ENCODE measurements at regions not wholly inside any gene's neighbourhood (a gene's known extent, or its start where the extent isn't known, plus 50 kb on each side); places are given as distances from the start of the nearest gene placed in this dataset.

GRCh38 chr3:88248658-88249057 lies 98.9 kb downstream of the C3orf38 start:
- no peak overlapping the region for H3K4me3 ChIP-seq (replicated peaks; ENCODE audit: low read depth, low read length)
- DNase-seq (ENCODE audit: low read depth): no peak
- TF ChIP-seq CTCF (IDR thresholded peaks at IDR 0.05; ENCODE audit: low read length, missing control alignments): no peak

- DNase-seq (ENCODE audit: low read depth): no peak
- H3K4me3 ChIP-seq (replicated peaks; ENCODE audit: low read depth, low read length): no peak overlapping the region
- no peak for TF ChIP-seq CTCF (IDR thresholded peaks at IDR 0.05; ENCODE audit: low read length, missing control alignments)
Observed at GRCh38 chr3:88259045-88259444, 109.3 kb downstream of the C3orf38 start.

GRCh38 chr3:88262527-88262926 lies 112.8 kb downstream of the C3orf38 start:
- H3K4me3 ChIP-seq (replicated peaks; ENCODE audit: low read depth, low read length): no peak overlapping the region
- no peak for DNase-seq (ENCODE audit: low read depth)
- no peak for TF ChIP-seq CTCF (IDR thresholded peaks at IDR 0.05; ENCODE audit: low read length, missing control alignments)

GRCh38 chr3:88263417-88264100 lies 113.8 kb downstream of the C3orf38 start:
- TF ChIP-seq CTCF (IDR thresholded peaks at IDR 0.05; ENCODE audit: low read length, missing control alignments): no peak
- H3K4me3 ChIP-seq (replicated peaks; ENCODE audit: low read depth, low read length): no peak overlapping the region
- DNase-seq (ENCODE audit: low read depth): no peak

GRCh38 chr3:88267441-88267840 lies 117.7 kb downstream of the C3orf38 start:
- DNase-seq (ENCODE audit: low read depth): no peak
- no peak overlapping the region for H3K4me3 ChIP-seq (replicated peaks; ENCODE audit: low read depth, low read length)
- TF ChIP-seq CTCF (IDR thresholded peaks at IDR 0.05; ENCODE audit: low read length, missing control alignments): no peak

- no peak for TF ChIP-seq CTCF (IDR thresholded peaks at IDR 0.05; ENCODE audit: low read length, missing control alignments)
- no peak overlapping the region for H3K4me3 ChIP-seq (replicated peaks; ENCODE audit: low read depth, low read length)
- DNase-seq (ENCODE audit: low read depth): no peak
Observed at GRCh38 chr3:88267847-88268246, 118.1 kb downstream of the C3orf38 start.

- no peak overlapping the region for H3K4me3 ChIP-seq (replicated peaks; ENCODE audit: low read depth, low read length)
- no peak for DNase-seq (ENCODE audit: low read depth)
- no peak for TF ChIP-seq CTCF (IDR thresholded peaks at IDR 0.05; ENCODE audit: low read length, missing control alignments)
Observed at GRCh38 chr3:88280326-88280725, 130.6 kb downstream of the C3orf38 start.

Measured in fibroblast of pulmonary artery (primary cell).